Mesendoderm (in vitro differentiated cells): ENCODE measurements at regions not wholly inside any gene's neighbourhood (a gene's known extent, or its start where the extent isn't known, plus 50 kb on each side); places are given as distances from the start of the nearest gene placed in this dataset.
"Not testable (repeated sequence)": the region's sequence is repeated elsewhere in the genome, so short reads cannot be mapped to it uniquely, and the experiment has no call there.

ENCODE experiments used
- DNase-seq: peaks from one replicate; pipeline ENCODE4 v3.0.0; 2013
- H2AK5ac ChIP-seq: 2 replicates; pipeline ENCODE4 v1.6.1; 2013; ENCODE audit warnings: low read length, inconsistent platforms
- H2BK120ac ChIP-seq: 2 replicates; pipeline ENCODE4 v1.6.1; 2013; ENCODE audit warnings: low read depth, mild to moderate bottlenecking, low read length, moderate library complexity, mixed read lengths
- H2BK15ac ChIP-seq: replicated peaks from 2 replicates; pipeline ENCODE4 v1.6.1; 2013; ENCODE audit warnings: low read depth, mild to moderate bottlenecking, moderate library complexity
- H2BK5ac ChIP-seq: 2 replicates; pipeline ENCODE4 v1.6.1; 2013; ENCODE audit warnings: low read length, inconsistent platforms
- H3K18ac ChIP-seq: 2 replicates; pipeline ENCODE4 v1.6.1; 2013; ENCODE audit warnings: mild to moderate bottlenecking, low read length, mixed read lengths
- H3K23ac ChIP-seq: one replicate; pipeline ENCODE4 v1.6.1; 2013; ENCODE audit warnings: low read length
- H3K27ac ChIP-seq: 2 replicates; pipeline ENCODE4 v1.5.1; 2013; ENCODE audit warnings: low read depth, mild to moderate bottlenecking, inconsistent platforms, low read length, moderate library complexity
- H3K27me3 ChIP-seq: 2 replicates; pipeline ENCODE4 v1.6.1; 2013; ENCODE audit warnings: low read length, control low read depth, mild to moderate bottlenecking, inconsistent platforms; ENCODE audit not compliant: insufficient read depth, poor library complexity
- H3K36me3 ChIP-seq: 2 replicates; pipeline ENCODE4 v1.6.1; 2013; ENCODE audit warnings: low read length, inconsistent platforms; ENCODE audit not compliant: control insufficient read depth, insufficient read depth
- H3K4ac ChIP-seq: one replicate; pipeline ENCODE4 v1.6.1; 2013; ENCODE audit warnings: low read depth, mild to moderate bottlenecking, low read length, moderate library complexity
- H3K4me1 ChIP-seq: 2 replicates; pipeline ENCODE4 v1.6.1; 2013; ENCODE audit warnings: low read depth, low read length, inconsistent platforms; ENCODE audit not compliant: control insufficient read depth
- H3K4me2 ChIP-seq: 2 replicates; pipeline ENCODE4 v1.6.1; 2013; ENCODE audit warnings: low read length
- H3K4me3 ChIP-seq: 2 replicates; pipeline ENCODE4 v1.5.1; 2013; ENCODE audit warnings: mild to moderate bottlenecking, low read length
- H3K56ac ChIP-seq: one replicate; pipeline ENCODE4 v1.6.1; 2013; ENCODE audit warnings: low read length
- H3K79me1 ChIP-seq: 2 replicates; pipeline ENCODE4 v1.6.1; 2013; ENCODE audit warnings: low read length, inconsistent platforms
- H3K79me2 ChIP-seq: 2 replicates; pipeline ENCODE4 v1.6.1; 2013; ENCODE audit warnings: mild to moderate bottlenecking, low read length; ENCODE audit not compliant: control insufficient read depth, insufficient read depth
- H3K9ac ChIP-seq: 2 replicates; pipeline ENCODE4 v1.6.1; 2013; ENCODE audit warnings: low read length, inconsistent platforms
- H4K5ac ChIP-seq: one replicate; pipeline ENCODE4 v1.6.1; 2013; ENCODE audit warnings: low read length
- H4K8ac ChIP-seq: one replicate; pipeline ENCODE4 v1.6.1; 2013; ENCODE audit warnings: low read depth, mild to moderate bottlenecking, control low read depth, low read length, moderate library complexity
- WGBS: extraction: QIAGEN DNeasy Blood & Tissue Kit; methylation state at CpG from one replicate; pipeline ENCODE4 v1.1.7; 2013; ENCODE audit warnings: low lambda C conversion rate, missing lambda C conversion rate; ENCODE audit not compliant: insufficient coverage; ENCODE audit errors: extremely low coverage; 5-methylcytosine and 5-hydroxymethylcytosine counted together

DNA sequence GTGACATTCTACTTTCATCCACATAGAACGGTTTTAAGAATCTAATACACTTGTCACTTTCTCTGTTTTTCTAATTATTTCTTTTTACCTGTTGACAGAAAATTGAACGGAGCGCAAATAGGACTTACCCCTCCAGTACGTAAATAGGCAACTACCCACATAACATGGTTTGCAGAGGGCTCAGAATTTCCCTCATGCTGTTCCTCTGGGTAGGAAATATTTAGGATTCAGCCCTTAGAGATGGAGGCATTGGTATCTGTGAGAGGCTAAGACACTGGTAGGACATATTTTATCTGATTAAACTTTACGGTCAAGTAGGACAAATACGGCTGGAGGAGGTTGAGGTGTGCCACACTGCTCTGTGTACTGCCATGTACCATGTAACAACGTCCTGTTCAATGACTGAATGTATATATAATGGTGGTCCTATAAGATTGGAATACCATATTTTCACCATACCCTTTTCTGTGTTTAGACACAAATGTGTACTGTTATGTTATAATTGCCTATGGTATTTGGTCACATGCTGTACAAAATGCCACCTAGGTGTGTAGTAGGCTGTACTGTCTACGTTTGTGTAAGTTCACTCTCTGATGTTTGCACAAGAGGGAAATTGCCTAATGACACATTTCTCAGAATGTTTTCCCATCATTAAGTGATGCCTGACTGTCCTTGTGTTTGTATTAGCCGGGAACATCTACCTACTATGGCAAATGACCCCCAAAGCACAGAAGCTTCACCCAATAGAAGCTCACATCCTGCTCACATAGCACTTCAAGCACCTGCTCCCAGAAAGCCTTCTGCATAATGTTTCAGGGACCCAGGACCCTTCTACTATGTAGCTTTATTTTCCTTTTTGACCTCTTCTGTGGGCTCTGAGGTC, 429.4 kb upstream of the AKR1E2 start:
- H3K9ac ChIP-seq = no peak overlapping the region
- H2BK15ac ChIP-seq = no peak overlapping the region
- no peaks in the 10 kb centered on the region for H3K36me3 ChIP-seq
- no peak overlapping the region for H2BK5ac ChIP-seq
- H3K27me3 ChIP-seq = no peaks in the 10 kb centered on the region
- H4K5ac ChIP-seq = no peak overlapping the region
- H2AK5ac ChIP-seq = no peak overlapping the region
- H3K18ac ChIP-seq = no peak overlapping the region
- H2BK120ac ChIP-seq = no peak overlapping the region
- H3K4me3 ChIP-seq = no peak overlapping the region
- no peak overlapping the region for H3K27ac ChIP-seq
- no peak overlapping the region for H3K23ac ChIP-seq
- no peak for DNase-seq
- no peaks in the 10 kb centered on the region for H3K4me1 ChIP-seq
- no peak overlapping the region for H3K56ac ChIP-seq
- H3K79me2 ChIP-seq = no peaks in the 10 kb centered on the region
- no peaks in the 10 kb centered on the region for H3K79me1 ChIP-seq
- no peak overlapping the region for H4K8ac ChIP-seq
- no peak overlapping the region for H3K4me2 ChIP-seq
- no peak overlapping the region for H3K4ac ChIP-seq
- no CpG with 5 or more reads among the region's 9 CpGs for WGBS

DNA sequence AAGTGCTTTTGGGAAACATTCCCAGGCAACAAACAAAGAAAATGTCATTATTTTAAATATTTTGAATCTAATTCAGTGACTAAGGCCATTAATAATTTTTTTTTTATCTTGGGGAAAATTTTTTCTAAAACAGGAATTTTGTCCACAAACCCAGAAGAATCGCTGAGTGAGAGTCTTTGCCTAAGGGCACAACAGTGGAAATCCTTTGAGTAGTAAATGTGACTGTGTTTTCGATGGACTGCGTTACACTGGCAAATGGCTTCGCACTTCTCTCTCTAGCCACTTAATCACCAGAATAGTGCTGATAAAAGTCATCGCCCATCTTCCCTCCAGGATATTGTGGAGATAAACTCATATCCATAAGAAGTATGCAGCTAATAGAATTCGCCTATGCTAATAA, 430.3 kb upstream of the AKR1E2 start:
- Histone ChIP-seq H3K79me2 (no peaks in the 10 kb centered on the region), H2BK15ac (no peak overlapping the region), H3K56ac (no peak overlapping the region), H3K18ac (no peak overlapping the region), H3K27me3 (no peaks in the 10 kb centered on the region), H2BK5ac (no peak overlapping the region), H4K8ac (no peak overlapping the region), H3K4me2 (no peak overlapping the region), H3K4me3 (no peak overlapping the region), H2BK120ac (no peak overlapping the region), H3K4ac (no peak overlapping the region), H4K5ac (no peak overlapping the region), H3K79me1 (no peaks in the 10 kb centered on the region), H3K27ac (no peak overlapping the region), H2AK5ac (no peak overlapping the region), H3K9ac (no peak overlapping the region), H3K23ac (no peak overlapping the region), H3K36me3 (no peaks in the 10 kb centered on the region), H3K4me1 (no peaks in the 10 kb centered on the region)
- WGBS = no CpG with 5 or more reads among the region's 6 CpGs
- DNase-seq = no peak

DNA sequence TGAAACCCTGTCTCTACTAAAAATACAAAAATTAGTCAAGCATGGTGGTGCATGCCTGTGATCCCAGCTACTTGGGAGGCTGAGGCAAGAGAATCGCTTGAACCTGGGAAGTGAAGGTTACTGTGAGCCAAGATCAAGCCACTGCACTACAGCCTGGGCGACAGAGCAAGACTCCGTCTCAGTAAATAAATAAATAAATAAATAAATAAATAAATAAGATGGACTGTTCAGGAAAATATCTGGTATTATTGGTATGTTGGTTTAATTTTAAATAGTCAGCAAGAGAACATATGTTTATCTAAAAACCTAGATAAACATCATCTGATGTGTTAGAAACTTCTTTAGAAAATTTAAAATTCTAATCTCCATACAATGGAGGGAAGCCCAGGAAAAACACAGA, 431.6 kb upstream of the AKR1E2 start:
- not testable (repeated sequence) for H3K27ac ChIP-seq, H3K4ac ChIP-seq, H2BK15ac ChIP-seq, H3K56ac ChIP-seq, H4K8ac ChIP-seq, H2BK5ac ChIP-seq, H2BK120ac ChIP-seq, H3K27me3 ChIP-seq, H3K36me3 ChIP-seq, H4K5ac ChIP-seq, H3K4me1 ChIP-seq, H3K4me3 ChIP-seq, H3K18ac ChIP-seq, H3K9ac ChIP-seq, H3K23ac ChIP-seq, H3K79me1 ChIP-seq, H2AK5ac ChIP-seq, H3K4me2 ChIP-seq, H3K79me2 ChIP-seq, DNase-seq
- WGBS = no CpG with 5 or more reads among the region's 3 CpGs

GRCh38 chr10:4391683-4392082, 434.3 kb upstream of the AKR1E2 start:
- no peaks in the 10 kb centered on the region for H3K36me3 ChIP-seq
- peak; percentile 83 for DNase-seq
- no peak overlapping the region for H3K9ac ChIP-seq

DNA sequence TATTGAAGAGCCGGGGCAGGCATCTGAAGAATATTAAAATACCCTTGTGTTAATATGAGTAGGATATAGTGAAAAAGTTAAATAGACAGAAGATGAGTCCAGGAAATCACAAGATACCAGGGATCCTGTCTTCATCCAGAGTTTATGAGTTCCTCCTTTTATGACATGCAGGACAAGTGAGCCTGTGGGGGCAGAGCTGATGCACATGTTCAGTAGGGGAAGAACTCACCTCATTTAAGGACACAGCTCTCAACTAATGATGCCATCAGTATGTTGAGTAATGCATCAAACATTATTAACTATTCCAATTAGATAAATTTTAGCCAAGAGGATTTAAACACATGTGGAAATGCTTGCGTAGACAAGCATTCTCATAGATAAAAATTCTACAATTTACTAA, 435.8 kb upstream of the AKR1E2 start:
- Histone ChIP-seq H4K5ac (no peak overlapping the region), H2AK5ac (no peak overlapping the region), H3K36me3 (no peaks in the 10 kb centered on the region), H3K4me2 (no peak overlapping the region), H3K4me3 (no peak overlapping the region), H3K18ac (no peak overlapping the region), H2BK120ac (no peak overlapping the region), H3K27me3 (no peaks in the 10 kb centered on the region), H2BK15ac (no peak overlapping the region), H2BK5ac (no peak overlapping the region), H3K4me1 (no peaks in the 10 kb centered on the region), H3K79me1 (no peaks in the 10 kb centered on the region), H3K9ac (no peak overlapping the region), H3K23ac (no peak overlapping the region), H4K8ac (no peak overlapping the region), H3K27ac (no peak overlapping the region), H3K79me2 (no peaks in the 10 kb centered on the region), H3K4ac (no peak overlapping the region), H3K56ac (no peak overlapping the region)
- DNase-seq = no peak
- WGBS = no CpG with 5 or more reads among the region's 2 CpGs

More at GRCh38 chr10:4391683-4392082, 434.3 kb upstream of the AKR1E2 start:
- no peaks in the 10 kb centered on the region for H3K27me3 ChIP-seq
- H2BK120ac ChIP-seq = no peak overlapping the region
- no peak overlapping the region for H2AK5ac ChIP-seq
- H3K4me3 ChIP-seq = no peak overlapping the region
- no peak overlapping the region for H2BK5ac ChIP-seq
- H3K23ac ChIP-seq = no peak overlapping the region
- H3K79me2 ChIP-seq = no peaks in the 10 kb centered on the region
- no peak overlapping the region for H3K4me2 ChIP-seq
- no peak overlapping the region for H4K8ac ChIP-seq
- no peak overlapping the region for H3K27ac ChIP-seq
- no peaks in the 10 kb centered on the region for H3K4me1 ChIP-seq
- H2BK15ac ChIP-seq = no peak overlapping the region
- H4K5ac ChIP-seq = no peak overlapping the region
- H3K4ac ChIP-seq = no peak overlapping the region
- no peak overlapping the region for H3K18ac ChIP-seq
- peak overlapping the region; percentile 58 for H3K56ac ChIP-seq
- no CpG with 5 or more reads among the region's 3 CpGs for WGBS
- no peaks in the 10 kb centered on the region for H3K79me1 ChIP-seq
